ENCODE measurements at regions not wholly inside any gene's neighbourhood (a gene's known extent, or its start where the extent isn't known, plus 50 kb on each side); places are given as distances from the start of the nearest gene placed in this dataset.

GRCh38 chr5:26498972-26499371 is 539.4 kb downstream of the CDH9 start:
- TF ChIP-seq CTCF (IDR thresholded peaks at IDR 0.05; ENCODE audit: insufficient read depth, low read depth, low read length) (no peak), EZH2 (IDR thresholded peaks at IDR 0.05; ENCODE audit: insufficient read depth, low read length) (no peak)

All from astrocyte (in vitro differentiated cells and primary cell).